ENCODE measurements at regions not wholly inside any gene's neighbourhood (a gene's known extent, or its start where the extent isn't known, plus 50 kb on each side); places are given as distances from the start of the nearest gene placed in this dataset.
"Not testable (repeated sequence)": the region's sequence is repeated elsewhere in the genome, so short reads cannot be mapped to it uniquely, and the experiment has no call there.

GRCh38 chr3:194262176-194262924 is 88.8 kb downstream of the CPN2 start:
- no peak for DNase-seq
- H3K4me1 ChIP-seq, result no peaks in the 10 kb centered on the region
- H3K9ac ChIP-seq (ENCODE audit: low read depth in 2 of 2, low read length in 2 of 2), result no peak overlapping the region
- H3K27me3 ChIP-seq, result no peaks in the 10 kb centered on the region
- H3K9me3 ChIP-seq, result no peaks in the 10 kb centered on the region
- TF ChIP-seq CTCF (IDR thresholded peaks at IDR 0.05), result no peak
- no peak overlapping the region for H3K27ac ChIP-seq
- intact Hi-C loops (cut with DNase I), result no loop called here
- no peak overlapping the region for H3K4me3 ChIP-seq
- H3K36me3 ChIP-seq, result no peaks in the 10 kb centered on the region

DNA sequence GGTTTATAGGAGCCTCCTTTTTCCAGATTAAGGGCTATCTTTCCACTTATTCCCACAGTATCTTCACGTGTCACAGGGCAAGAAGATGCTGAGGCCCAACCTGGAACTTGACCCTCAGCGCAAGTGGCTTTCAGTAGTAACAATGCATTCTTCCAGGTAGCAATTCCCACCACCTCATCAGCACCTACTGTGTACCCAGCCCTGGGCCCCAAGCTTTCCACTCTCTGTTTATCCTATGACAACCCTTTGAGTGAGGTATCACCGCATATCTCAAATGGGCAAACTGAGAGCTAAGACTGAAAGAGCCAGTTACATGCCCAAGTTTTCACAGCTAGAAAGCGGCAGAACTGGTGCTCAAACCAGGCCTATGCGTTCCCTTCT is 88.2 kb downstream of the CPN2 start:
- no peaks in the 10 kb centered on the region for H3K4me1 ChIP-seq
- no peaks in the 10 kb centered on the region for H3K36me3 ChIP-seq
- intact Hi-C loops (cut with DNase I), result no loop called here
- no peak for TF ChIP-seq CTCF (IDR thresholded peaks at IDR 0.05)
- H3K9me3 ChIP-seq, result no peaks in the 10 kb centered on the region
- no peak for DNase-seq
- no peak overlapping the region for H3K4me3 ChIP-seq
- H3K27ac ChIP-seq, result no peak overlapping the region
- no peaks in the 10 kb centered on the region for H3K27me3 ChIP-seq
- H3K9ac ChIP-seq (ENCODE audit: low read depth in 2 of 2, low read length in 2 of 2), result no peak overlapping the region

DNA sequence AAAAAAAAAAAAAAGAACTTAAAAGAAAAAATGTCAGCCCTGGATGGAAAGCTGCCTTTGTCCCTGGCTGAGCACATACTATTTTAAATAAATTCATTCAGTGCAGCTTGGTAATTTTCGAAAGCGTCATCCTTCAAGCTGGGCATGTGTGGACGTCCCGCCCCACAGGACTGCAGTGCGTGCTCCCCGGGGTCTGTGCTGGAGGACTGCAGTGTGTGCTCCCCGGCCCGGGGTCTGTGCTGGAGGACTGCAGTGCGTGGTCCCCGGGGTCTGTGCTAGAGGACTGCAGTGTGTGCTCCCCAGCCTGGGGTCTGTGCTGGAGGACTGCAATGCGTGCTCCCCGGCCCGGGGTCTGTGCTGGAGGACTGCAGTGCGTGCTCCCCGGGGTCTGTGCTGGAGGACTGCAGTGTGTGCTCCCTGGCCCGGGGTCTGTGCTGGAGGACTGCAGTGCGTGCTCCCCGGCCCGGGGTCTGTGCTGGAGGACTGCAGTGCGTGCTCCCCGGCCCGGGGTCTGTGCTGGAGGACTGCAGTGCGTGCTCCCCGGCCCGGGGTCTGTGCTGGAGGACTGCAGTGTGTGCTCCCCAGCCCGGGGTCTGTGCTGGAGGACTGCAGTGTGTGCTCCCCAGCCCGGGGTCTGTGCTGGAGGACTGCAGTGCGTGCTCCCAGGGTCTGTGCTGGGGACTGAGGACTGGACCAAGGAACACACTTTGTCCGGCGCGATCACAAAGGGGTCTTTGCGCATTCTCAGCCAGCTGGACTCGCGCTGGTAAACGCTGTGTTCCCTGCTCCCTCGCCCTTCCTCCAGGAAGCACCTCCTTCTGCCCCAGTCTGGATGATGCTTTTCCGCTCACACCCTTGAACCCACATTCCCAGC is 86.3 kb downstream of the CPN2 start:
- H3K36me3 ChIP-seq; H3K27ac ChIP-seq; intact Hi-C loops (cut with DNase I); H3K9me3 ChIP-seq; DNase-seq; H3K9ac ChIP-seq (ENCODE audit: low read depth in 2 of 2, low read length in 2 of 2); H3K4me3 ChIP-seq; H3K4me1 ChIP-seq; H3K27me3 ChIP-seq: not testable (repeated sequence)

- Histone ChIP-seq H3K27ac (peak overlapping the region; percentile 21), H3K36me3 (no peaks in the 10 kb centered on the region)
- intact Hi-C loops (cut with DNase I), result no loop called here
Observed at GRCh38 chr3:194265505-194265892, 85.6 kb downstream of the CPN2 start.

GRCh38 chr3:194265996-194266964 is 84.8 kb downstream of the CPN2 start:
- Histone ChIP-seq H3K4me3 (no peak overlapping the region), H3K9ac (ENCODE audit: low read depth in 2 of 2, low read length in 2 of 2) (peak overlapping the region in 1 of 2 donors; percentile 15), H3K27me3 (no peaks in the 10 kb centered on the region), H3K9me3 (no peaks in the 10 kb centered on the region), H3K36me3 (no peaks in the 10 kb centered on the region), H3K27ac (peak overlapping the region; percentile 21), H3K4me1 (no peaks in the 10 kb centered on the region)
- peak; percentile 12 for DNase-seq
- TF ChIP-seq CTCF (IDR thresholded peaks at IDR 0.05), result no peak
- intact Hi-C loops (cut with DNase I), result no loop called here

More at GRCh38 chr3:194265505-194265892, 85.6 kb downstream of the CPN2 start:
- Histone ChIP-seq H3K4me3 (no peak overlapping the region), H3K27me3 (no peaks in the 10 kb centered on the region), H3K9ac (ENCODE audit: low read depth in 2 of 2, low read length in 2 of 2) (peak overlapping the region in 1 of 2 donors; percentile 15), H3K4me1 (no peaks in the 10 kb centered on the region), H3K9me3 (no peaks in the 10 kb centered on the region)
- no peak for TF ChIP-seq CTCF (IDR thresholded peaks at IDR 0.05)
- peak; percentile 64 for DNase-seq
